Stimulated activated CD4-positive, alpha-beta T cell treated with anti-CD3 and anti-CD28 coated beads, Interleukin-15, amount 100 ng/mL, for 1 hour (primary cell): ENCODE measurements at regions not wholly inside any gene's neighbourhood (a gene's known extent, or its start where the extent isn't known, plus 50 kb on each side); places are given as distances from the start of the nearest gene placed in this dataset.

Experiments
- DNase-seq, 2 donors: peaks; one replicate each; pipeline ENCODE4 v3.0.0-alpha.2; 2020; ENCODE audit warnings: low read depth in 1 of 2, low spot score in 1 of 2

DNA sequence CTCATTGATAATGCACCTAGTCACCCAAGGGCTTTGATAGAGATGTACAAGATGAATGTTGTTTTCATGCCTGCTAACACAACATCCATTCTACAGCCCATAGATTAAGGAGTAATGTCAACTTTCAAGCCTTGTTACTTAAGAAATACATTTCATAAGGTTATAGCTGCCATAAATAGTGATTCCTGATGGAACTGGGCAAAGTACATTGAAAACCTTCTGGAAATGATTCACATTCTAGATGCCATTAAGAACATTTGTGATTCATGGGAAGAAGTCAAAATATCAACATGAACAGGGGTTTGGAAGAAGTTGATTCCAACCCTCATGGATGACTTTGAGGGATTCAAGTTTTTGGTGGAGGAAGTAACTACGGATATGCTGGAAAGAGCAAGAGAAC is 135.2 kb downstream of the TLE3 start:
- no peak for DNase-seq

DNA sequence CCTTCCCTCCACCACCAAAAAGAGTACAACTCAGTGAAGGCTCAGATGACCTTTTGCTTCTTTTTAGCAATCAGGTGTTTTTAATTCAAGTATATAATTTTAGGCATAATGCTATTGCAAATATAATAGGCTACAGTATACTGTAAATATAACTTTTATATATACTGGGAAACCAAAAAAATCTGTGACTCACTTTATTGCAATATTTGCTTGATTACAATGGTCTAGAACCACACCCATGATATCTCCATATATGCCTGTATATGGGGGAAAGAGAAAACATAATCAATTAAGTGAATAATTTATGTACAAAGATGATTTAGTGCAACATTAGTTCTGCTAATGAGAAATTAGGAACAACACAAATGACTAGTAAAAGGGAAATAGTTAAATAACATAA is 134.3 kb downstream of the TLE3 start:
- DNase-seq, result no peak

DNA sequence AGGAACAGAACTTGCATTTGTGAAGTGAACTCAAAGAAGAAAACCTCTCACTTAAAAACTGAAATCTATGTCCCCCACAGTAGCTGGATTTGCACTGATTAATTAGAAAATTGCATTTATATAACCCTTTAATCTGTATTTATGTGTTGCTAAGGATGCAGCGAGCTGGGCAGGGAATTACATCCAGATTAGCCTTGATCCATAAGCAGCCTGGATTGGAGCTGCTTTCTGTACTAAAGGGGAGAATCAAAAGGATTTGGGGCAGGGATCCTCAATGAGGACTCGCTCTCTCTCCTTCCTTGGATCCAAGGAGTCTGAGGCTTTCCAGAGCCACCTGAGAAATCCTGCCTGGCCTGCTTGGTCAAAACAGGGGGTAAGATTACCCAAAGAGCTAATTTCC is 125.9 kb downstream of the TLE3 start:
- DNase-seq, result no peak

DNA sequence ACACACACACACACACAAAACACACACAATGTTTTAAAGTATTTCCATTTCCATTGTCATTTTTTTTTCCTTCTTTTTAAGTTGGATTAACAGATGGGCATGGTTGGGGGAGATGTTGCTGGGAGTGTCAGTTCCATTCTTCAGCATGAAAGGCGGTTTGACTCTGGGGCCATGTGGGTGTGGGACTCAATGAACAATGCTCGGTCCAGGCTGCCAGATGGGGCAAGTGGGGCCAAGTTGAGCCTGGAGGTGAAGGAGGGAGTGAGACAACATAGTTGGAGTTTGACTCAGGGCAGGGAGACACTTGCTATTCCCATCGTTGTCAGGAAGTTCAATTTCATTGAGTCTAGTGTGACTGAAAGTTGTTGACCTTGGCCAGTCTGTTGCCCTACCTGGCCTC is 125.3 kb downstream of the TLE3 start:
- no peak for DNase-seq

DNA sequence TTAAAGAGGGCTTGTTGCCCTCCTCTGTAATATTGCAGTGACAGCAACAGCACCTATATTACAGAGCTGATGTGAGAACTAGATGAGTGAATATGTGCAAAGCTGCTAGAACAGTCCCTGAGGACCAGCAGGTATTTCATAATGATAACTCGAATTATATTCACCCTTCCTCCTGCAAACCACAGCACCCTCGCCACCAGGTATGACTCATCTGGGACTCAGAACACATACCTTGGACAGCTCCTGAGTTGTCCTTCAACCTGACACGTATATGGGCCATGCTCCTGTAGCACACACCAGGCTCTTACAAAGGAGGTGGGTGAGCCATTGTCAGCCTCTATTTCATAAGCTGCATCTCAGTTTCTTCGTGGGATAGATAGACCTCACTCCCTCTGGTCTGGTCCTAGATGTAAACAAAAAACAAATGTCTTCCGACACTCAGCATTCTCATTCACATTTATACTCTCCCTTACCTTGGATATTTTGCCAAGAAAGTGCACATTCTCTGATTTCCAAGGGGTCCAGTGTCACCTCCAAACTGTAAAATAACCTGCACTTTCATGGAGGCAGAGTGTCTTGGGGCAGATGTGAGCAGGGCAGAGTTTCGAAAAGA is 124.5 kb downstream of the TLE3 start:
- DNase-seq, result no peak

DNA sequence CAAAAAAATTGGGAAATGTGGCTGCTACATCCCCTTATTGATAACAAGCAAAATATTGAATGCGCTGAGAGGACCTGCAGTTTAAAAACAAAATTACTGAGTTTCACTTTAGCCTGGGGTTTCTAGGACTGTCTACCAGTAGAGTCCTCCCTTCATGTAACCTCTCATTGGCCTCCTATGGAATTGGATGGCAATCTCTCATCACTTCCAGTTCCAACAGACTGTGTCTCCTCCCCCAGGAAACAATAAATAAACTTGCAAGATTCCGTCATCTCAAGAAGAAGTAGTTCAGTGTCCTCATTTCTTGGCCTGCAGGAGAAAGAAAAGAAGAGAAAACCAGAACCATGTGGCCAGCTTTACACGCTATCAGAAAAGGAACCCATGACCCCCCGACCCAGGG is 123.8 kb downstream of the TLE3 start:
- no peak for DNase-seq

DNA sequence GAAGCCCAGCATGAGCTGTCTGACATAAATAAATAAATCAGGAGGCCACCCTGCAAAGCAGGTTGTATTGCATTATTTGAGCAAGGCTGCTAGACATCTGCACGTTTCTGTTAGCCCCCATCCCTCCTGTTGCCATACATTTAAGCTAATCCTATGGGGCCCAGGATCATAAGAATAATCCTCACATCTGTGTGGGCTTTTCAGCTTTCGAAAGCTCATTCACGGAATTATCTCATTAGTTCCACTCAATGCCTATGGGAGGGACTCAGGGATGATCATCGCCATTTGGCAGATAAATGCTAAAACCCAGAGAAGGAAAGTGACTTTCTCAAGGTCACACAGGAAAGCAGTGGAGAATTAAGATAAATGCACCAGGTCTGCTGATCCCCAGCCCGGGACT is 123.4 kb downstream of the TLE3 start:
- no peak for DNase-seq

DNA sequence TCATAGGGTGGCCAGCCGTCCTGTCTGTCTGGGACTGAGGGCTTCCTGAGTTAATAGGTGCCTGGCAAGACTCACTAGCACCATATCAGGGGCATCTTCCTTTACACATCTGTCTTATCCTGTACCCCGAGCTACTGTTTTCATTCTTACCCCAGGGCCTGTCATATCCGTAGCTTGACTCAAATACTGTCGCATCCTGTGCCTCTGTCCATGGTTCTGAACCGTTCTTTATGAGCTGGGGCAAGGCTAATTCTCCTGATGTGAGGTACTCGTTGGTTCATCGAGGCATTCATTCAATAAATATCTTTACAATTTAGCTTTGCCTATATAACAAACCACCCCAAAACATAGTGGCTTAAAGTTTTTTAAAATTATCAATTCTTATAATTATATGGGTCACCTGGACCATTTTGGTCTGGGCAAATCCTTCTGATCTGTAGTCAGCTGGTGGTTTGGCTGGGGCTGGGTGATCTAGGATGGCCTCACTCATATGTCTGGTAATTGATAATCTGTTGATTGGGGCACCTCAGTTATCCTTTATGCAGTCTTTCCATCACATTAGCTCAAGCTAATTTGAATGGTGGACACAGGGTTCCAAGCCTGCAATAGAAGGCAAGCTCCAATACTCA is 121.2 kb downstream of the TLE3 start:
- DNase-seq, result no peak

DNA sequence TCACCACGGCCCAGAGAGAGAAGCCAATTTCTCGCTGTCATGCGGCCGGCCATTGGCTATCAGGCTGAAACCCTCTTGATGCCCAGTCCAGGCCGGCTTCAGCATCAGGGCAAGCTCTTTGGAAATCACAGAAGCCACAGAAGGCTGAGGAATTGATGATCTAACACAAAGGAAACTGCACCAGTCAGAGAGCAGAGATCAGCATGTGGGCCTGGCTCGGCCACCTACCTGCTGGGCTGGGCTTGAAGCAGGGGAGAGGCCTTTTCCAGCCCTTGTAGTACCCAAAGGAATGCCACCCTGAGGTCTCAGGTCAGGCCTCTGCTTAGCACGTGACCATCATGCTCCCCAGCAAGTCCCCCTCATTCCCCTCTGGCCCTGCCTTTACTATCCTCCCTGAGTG is 119.1 kb downstream of the TLE3 start:
- DNase-seq, result no peak

DNA sequence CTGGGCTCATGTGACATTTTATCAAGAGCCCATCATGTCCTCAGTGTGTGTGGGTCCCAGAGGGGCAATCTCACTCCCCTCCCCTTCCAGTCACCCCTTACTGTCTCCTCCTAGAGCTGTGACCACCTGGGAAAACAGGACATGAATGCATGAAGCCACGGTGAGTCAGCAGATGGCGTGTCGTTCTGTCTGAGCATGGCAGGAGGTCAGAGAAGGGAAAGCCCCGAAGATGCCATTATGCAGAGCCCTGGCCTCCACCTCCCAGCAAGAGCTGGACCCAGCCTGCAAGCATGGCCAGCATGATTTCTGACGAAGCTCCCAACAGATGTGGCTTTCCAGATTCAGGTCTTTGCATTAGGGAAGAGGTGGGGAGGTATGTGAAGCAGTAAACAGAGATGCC is 118.5 kb downstream of the TLE3 start:
- DNase-seq, result no peak

DNA sequence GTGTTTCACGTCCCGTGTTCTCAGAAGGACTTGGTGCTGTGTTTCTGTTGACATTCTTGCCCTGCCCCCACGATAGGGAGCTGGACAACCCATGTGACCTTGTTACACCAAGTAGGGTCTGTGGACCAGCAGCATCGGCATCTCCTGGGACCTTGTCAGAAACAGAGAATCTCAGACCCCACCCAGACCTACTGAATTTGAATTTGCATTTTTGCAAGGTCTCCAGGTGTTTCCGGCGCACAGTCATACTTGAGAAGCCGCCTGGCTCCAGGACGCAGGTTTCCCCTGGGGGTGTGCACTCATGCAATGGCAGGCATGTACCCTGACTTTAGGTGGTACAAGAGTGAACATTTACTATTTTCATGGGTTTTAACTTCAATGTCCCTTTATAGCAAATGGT is 117.9 kb downstream of the TLE3 start:
- no peak for DNase-seq

DNA sequence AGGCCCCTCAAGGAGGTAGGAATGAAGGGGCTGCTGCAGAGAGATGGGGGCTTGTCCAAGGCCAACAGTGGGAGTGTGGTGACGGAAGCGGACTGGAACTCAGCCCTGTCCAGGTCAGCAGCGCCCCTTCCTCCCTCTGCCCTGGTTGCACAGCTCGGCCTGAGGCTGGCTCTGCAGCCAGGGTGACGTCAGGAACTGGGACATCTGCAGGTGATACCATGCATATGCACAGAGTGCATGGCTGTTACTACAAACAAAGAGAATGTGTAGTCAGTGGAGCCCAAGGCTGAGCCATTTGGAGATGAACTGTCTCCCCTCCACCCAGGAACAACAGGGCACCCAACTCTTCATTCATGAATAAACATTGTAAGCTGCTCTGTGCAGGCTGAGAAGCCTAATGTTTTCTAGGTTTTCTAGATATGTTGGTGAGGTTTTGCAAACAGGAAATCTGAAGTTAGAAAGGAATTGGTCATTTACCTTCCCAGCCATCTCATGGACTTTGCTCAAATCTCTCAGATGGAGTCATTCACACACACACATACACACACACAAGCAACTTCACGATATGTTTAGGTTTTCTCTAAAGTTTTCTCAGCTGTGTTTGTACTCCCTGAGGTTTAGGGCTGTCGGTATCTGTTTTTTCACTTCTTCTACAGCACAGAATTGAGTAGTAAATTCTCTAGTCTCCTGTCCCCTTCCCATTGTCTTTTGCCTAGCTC is 117.2 kb downstream of the TLE3 start:
- no peak for DNase-seq

DNA sequence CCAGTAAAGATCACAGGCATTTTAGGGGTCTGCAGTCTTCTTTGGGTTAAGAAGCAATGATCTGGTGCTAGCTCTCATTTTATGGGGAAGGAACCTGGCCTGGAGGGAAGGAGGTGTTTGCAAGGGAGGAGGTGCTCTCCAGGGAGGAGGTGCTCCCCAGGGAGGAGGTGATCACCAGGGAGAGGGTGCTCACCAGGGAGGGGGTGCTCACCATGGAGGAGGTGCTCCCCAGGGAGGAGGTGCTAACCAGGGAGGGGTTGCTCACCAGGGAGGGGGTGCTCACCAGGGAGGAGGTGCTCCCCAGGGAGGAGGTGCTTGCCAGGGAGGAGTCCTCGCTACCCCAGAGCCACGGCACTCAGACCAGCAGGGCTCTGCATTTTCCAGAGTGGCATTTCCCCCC is 115.7 kb downstream of the TLE3 start:
- DNase-seq, result no peak

DNA sequence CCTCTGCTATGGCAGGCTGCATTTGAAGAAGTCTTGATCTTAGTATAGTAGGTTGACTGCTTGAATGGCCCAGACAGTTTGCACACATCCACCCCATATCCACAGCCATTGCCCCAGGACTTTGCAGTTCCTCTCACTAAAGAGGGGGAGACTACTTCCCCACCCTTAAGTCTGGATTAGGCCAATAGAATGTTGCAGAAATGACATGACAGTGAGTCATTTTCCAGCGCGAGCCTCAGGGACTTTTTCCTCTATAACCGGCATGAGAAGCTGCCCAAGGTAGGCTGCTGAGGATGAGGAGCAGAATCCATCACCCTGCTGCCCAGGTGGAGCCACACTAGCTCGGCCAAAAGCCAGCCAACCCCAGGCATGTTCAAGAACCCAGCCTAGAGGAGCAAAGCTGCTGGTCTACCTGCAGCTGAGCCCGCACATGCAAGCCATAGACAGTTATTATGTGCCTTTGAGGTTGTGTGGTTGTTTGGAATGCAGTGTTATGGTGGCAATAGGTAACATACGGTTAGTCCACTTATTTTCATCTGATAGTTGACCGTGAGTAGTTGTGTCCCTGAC is 113.9 kb downstream of the TLE3 start:
- no peak for DNase-seq

DNA sequence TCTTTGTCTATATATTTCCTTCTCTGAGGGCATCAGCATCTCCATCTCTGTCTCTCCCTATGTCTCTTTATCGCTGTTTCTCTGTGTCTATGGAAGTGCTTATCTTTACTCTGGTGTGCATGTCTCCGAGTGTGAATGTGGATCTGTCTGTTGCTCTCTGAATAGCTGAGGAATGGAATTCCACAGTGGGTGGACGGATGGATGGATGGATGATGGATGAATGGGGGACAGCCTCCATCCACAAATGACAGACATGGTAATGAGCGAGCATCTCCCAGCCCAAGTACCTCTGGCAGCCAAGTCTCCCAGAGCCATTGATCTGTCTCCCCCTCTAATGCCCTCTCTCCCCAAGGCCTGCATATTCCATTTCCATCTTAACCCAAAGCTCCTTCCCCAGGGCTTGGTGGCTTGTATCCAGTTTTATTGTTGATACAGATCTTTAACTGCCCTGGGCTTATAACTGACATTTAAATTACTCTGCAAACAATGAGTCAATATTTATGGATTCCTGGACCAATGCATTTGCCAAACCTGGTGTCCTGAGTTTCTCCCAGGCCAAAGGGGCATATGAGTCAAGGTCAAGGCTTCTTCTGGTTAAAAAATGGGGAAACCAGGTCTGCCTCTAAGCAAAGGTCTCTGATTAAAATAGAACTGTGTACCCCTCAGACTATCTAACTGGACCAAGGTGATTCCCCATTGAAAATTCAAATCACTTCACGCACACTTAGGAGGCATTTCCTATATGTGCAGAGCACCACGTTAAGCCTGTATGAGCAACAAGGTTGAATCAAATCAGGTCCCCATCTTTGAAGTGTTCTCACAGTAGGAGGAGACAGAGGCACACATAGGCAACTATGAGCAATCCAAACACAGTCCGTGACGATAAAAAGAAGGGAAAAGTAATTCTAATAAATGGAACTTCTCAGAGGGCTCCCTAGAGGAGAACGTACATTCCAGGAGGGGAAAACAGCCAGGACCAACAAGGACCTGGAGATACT is 109.9 kb downstream of the TLE3 start:
- no peak for DNase-seq

DNA sequence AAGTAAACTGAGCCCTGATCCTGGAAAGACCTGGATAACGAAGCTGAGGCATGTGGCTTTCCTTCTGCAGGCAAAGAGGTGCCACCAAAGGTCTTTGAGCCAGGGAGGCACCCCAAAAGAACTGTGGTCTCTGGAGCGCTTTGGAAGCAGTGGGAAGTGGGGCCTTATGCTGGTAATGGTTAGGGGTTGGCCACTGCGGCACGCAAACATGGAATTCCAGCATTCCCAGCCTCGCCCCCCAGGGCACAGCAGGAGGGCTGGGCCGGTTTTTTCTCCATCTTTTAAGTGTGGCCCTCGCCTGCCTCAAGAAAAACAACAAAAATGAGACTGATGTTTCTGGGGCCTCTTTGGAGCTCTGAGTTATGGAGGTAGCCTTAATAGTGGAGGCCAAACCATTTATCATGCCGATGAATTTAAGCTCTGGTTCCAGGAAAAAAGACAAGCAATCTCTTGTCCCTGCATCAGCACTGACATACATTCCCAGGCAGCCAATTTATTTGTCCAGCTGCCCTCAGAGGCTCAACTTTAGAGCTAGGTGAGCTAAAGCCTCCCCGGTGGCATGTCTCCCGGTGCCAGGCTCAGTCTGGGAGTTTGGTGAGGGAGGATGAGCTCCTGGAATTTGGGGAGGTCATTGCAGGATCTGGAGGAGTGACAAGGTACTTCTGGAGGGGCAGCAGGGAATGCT is 109.0 kb downstream of the TLE3 start:
- DNase-seq, result no peak

DNA sequence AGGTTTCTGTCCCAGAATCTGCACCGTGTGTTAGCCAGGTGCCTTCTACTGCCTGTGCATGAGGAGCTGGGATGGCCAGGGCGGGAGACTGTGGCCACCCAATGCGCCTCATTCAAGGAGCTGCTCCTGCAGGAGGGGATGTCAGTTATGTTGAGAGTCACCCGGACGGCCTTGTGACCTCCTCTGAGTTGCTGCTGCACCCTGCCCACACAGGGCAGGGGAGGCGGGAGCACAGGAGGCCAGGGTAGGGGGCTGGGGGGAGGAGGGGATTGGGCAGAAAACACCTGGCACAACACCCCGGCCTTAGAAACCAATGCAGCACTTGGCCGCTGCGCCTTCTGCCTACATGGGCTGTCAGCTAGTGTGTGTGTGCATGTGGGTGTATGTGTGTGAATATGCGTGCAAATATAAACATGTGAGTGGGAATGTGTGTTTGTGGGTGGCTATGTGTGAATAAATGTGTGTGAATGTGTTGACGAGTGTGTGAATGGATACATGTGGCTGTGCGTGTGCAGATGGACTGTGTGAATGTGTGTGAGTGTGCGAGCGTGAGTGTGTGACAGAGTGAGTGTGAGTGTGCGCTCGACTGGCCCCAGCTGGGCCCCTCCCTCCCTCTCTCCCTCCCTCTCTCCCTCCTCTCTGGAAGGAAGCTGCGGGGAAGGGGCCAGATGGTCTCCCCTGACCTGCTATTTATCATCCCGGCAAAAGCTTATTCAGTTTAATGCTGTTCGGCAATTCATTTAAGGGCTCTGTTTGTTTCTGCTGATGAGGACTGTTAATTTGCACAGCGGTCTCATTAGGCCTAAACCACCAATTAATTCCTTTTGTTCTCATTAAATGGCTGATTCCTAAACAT is 106.9 kb downstream of the TLE3 start:
- no peak for DNase-seq

DNA sequence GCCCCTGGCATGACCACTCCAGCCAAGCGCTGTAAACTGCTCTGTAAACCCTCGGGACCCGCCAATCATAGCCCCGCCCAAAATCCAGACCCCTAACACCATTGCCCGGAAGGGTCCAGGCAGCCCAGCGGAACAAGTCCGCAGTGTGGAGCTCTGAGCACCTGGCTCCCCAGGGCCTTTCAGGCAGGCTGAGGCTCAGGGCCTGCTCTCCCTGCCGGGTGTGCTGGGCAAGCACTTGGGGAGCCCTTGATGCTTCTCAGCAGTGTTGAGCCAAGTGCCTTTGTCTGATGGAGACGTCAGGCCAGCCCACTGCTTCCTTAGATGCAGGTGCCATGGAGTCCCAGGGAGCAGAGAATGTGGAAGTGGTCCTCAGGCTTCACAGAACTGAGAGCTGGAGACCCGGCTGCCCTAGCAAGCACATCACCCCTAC is 106.2 kb downstream of the TLE3 start:
- DNase-seq, result no peak

DNA sequence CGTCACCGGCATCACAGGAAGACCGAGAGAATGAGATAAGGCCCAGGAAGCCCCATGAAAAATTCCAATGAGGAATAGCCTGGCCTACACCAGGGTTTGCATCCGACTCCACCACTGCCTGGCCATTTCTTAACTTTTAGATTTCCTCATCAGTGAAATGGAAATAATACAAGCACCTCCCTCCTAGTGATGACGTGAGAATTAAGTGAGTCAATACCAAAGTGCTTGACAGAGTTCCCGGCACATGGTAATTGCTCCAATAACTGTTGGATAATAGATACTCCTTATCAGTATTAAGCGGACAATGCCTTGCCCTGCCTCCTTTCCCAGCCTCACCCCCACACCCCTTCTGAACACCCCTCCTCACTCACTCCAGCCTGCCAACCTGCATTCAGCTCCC is 105.4 kb downstream of the TLE3 start:
- DNase-seq, result no peak
